ENCODE measurements at regions not wholly inside any gene's neighbourhood (a gene's known extent, or its start where the extent isn't known, plus 50 kb on each side); places are given as distances from the start of the nearest gene placed in this dataset.

DNA sequence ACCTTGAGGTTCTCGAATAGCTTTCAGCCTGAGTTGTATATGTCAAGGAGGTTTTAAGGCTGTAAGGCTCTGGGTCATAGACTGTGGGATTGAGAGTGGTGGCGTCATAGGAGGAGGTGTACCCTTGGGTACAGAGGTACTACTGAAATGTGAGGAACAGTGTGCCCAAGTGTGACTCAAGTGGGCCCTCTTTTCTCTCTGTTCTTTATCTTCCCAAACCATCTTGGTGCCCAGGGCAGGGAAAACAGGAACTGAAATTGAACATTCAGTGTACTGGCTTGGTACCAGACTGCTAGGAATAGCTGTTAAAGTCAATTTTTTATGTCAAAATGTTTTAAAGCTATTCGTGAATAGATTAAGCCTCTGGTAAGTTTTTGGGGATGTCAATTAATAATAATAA lies 136.2 kb upstream of the RPS6KA3 start:
- no peaks in the 10 kb centered on the region for H3K9me3 ChIP-seq
- H3K27ac ChIP-seq: no peak overlapping the region
- H3K36me3 ChIP-seq: no peaks in the 10 kb centered on the region
- intact Hi-C loops (cut with DNase I; ENCODE audit: low total_unique reads): no loop called here
- TF ChIP-seq, protein P1, sequence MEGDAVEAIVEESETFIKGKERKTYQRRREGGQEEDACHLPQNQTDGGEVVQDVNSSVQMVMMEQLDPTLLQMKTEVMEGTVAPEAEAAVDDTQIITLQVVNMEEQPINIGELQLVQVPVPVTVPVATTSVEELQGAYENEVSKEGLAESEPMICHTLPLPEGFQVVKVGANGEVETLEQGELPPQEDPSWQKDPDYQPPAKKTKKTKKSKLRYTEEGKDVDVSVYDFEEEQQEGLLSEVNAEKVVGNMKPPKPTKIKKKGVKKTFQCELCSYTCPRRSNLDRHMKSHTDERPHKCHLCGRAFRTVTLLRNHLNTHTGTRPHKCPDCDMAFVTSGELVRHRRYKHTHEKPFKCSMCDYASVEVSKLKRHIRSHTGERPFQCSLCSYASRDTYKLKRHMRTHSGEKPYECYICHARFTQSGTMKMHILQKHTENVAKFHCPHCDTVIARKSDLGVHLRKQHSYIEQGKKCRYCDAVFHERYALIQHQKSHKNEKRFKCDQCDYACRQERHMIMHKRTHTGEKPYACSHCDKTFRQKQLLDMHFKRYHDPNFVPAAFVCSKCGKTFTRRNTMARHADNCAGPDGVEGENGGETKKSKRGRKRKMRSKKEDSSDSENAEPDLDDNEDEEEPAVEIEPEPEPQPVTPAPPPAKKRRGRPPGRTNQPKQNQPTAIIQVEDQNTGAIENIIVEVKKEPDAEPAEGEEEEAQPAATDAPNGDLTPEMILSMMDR (IDR thresholded peaks at IDR 0.05): no peak
- TF ChIP-seq POLR2A (IDR thresholded peaks at IDR 0.05): no peak
- H3K4me3 ChIP-seq: no peak overlapping the region
- no peak for DNase-seq
- no peaks in the 10 kb centered on the region for H3K4me1 ChIP-seq
- H3K27me3 ChIP-seq: no peaks in the 10 kb centered on the region

DNA sequence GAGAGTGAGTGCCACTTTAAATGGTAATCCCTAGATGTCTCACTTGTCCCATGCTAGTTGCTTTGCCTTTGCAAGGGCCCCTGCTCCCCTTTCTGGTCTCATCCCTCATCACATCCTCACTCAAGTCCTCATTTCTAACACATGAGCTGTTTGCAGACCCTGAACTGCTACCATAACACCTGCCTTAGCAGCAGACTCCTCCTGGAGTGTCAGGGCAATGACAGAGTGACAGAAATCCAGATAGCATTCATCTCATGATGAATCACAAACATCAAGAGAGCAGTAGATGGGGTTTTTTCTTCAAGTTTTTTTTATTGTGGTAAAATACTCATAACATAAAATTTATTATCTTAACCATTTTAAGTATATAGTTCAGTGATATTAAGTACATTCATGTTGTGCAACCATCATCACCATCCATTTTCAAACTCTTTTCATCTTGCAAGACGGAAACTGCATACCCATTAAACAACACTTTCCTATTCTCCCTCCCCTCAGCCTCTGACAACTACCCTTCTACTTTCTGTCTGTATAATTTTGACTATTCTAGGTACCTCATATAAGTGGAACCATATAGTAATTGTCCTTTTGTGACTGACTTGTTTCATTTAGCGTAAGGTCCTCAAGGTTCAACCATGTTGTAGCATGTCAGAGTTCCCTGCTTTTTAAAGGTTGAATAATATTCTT lies 133.2 kb upstream of the RPS6KA3 start:
- TF ChIP-seq POLR2A (IDR thresholded peaks at IDR 0.05): no peak
- TF ChIP-seq, protein P1 (IDR thresholded peaks at IDR 0.05): no peak
- Histone ChIP-seq H3K4me3 (no peak overlapping the region), H3K27ac (no peak overlapping the region), H3K27me3 (no peaks in the 10 kb centered on the region), H3K4me1 (no peaks in the 10 kb centered on the region), H3K36me3 (no peaks in the 10 kb centered on the region), H3K9me3 (no peaks in the 10 kb centered on the region)
- DNase-seq: no peak
- intact Hi-C loops (cut with DNase I; ENCODE audit: low total_unique reads): no loop called here

DNA sequence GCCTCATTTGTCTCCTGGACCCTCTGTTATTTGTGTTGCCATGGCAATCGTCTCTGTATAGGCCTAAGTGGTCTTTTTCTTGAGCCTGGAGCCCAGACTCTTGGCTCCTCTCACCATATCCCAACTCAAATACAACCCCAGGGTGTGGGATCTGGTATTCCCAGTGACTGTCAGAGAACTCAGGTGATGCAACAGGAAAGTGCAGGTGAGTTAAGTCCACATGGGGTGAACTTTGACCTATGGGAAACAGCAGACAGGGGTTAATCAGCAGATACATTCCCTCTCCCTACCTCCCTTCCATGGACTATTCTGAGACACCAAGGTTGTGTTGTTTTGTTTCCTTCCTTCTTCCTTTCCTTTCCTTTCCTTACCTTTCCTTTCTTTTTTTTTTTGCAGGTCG lies 130.9 kb upstream of the RPS6KA3 start:
- no peaks in the 10 kb centered on the region for H3K27me3 ChIP-seq
- intact Hi-C loops (cut with DNase I; ENCODE audit: low total_unique reads): no loop called here
- no peaks in the 10 kb centered on the region for H3K9me3 ChIP-seq
- H3K4me3 ChIP-seq: no peak overlapping the region
- no peak for TF ChIP-seq POLR2A (IDR thresholded peaks at IDR 0.05)
- TF ChIP-seq, protein P1 (IDR thresholded peaks at IDR 0.05): no peak
- no peaks in the 10 kb centered on the region for H3K36me3 ChIP-seq
- H3K4me1 ChIP-seq: no peaks in the 10 kb centered on the region
- DNase-seq: no peak
- H3K27ac ChIP-seq: no peak overlapping the region

DNA sequence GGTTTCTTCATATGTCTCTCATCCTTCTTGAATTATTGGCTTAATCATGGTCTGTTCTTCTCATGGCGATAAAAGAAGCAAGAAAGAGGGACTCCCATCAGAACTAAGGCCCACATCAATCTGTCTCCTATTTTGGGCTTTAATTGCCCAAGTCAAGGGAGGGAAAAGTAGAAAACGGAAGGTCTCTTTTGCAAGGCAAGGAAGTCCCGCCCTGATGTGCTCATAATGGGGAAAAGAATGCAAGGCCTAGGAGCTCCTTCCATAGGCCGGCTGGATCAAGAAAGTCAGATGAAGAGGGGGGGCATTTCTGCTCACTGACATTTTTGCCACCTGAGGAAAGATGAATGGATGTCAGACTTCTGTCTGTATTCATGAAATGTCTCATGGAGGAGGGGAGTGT lies 127.7 kb upstream of the RPS6KA3 start:
- Histone ChIP-seq H3K36me3 (no peaks in the 10 kb centered on the region), H3K27me3 (no peaks in the 10 kb centered on the region), H3K9me3 (no peaks in the 10 kb centered on the region), H3K4me1 (no peaks in the 10 kb centered on the region), H3K27ac (no peak overlapping the region), H3K4me3 (no peak overlapping the region)
- intact Hi-C loops (cut with DNase I; ENCODE audit: low total_unique reads): no loop called here
- TF ChIP-seq, protein P1 (IDR thresholded peaks at IDR 0.05): no peak
- no peak for TF ChIP-seq POLR2A (IDR thresholded peaks at IDR 0.05)
- no peak for DNase-seq

DNA sequence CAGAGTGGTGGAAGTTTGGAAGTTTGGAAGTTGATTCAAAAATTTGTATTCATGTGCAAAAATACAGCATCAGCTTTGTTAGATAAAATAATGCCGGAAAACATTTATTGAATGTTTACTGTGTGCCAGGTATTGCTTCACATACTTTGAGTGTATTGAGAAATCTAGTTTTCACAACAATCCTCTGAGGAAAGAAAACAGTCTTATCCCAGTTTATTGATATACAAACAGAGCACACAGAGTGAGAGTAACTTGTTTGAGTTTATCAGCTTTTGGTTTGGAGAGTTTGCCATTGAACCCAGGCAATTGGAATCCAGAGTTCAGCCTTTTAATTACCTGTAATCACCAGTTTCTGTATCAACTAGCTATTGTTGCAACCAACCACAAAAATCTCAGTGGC lies 127.2 kb upstream of the RPS6KA3 start:
- H3K27ac ChIP-seq: no peak overlapping the region
- intact Hi-C loops (cut with DNase I; ENCODE audit: low total_unique reads): no loop called here
- no peaks in the 10 kb centered on the region for H3K9me3 ChIP-seq
- no peaks in the 10 kb centered on the region for H3K36me3 ChIP-seq
- DNase-seq: no peak
- H3K4me1 ChIP-seq: no peaks in the 10 kb centered on the region
- no peaks in the 10 kb centered on the region for H3K27me3 ChIP-seq
- no peak for TF ChIP-seq POLR2A (IDR thresholded peaks at IDR 0.05)
- TF ChIP-seq, protein P1 (IDR thresholded peaks at IDR 0.05): no peak
- H3K4me3 ChIP-seq: no peak overlapping the region
